GM12865 (cell line): ENCODE measurements at regions not wholly inside any gene's neighbourhood (a gene's known extent, or its start where the extent isn't known, plus 50 kb on each side); places are given as distances from the start of the nearest gene placed in this dataset.
A peak's percentile ranks its signal among the peaks of the same experiment; 100 is the strongest.

Source experiments
- DNase-seq: peaks from one replicate; pipeline ENCODE4 v3.0.0; 2010; ENCODE audit warnings: low read depth
- H3K4me3 ChIP-seq: 2 replicates; pipeline ENCODE4 v1.5.1; 2011; ENCODE audit warnings: mild to moderate bottlenecking, low read depth, low read length, control low read depth
- TF ChIP-seq, protein P1 (sequence below): IDR thresholded peaks from 2 replicates; pipeline ENCODE4 v1.5.1; 2011; ENCODE audit warnings: low read length, control low read depth, low read depth, inconsistent platforms; ENCODE audit not compliant: insufficient read depth; ENCODE audit errors: missing control alignments

GRCh38 chr6:8187209-8187608, 84.9 kb upstream of the EEF1E1 start:
- TF ChIP-seq, protein P1, sequence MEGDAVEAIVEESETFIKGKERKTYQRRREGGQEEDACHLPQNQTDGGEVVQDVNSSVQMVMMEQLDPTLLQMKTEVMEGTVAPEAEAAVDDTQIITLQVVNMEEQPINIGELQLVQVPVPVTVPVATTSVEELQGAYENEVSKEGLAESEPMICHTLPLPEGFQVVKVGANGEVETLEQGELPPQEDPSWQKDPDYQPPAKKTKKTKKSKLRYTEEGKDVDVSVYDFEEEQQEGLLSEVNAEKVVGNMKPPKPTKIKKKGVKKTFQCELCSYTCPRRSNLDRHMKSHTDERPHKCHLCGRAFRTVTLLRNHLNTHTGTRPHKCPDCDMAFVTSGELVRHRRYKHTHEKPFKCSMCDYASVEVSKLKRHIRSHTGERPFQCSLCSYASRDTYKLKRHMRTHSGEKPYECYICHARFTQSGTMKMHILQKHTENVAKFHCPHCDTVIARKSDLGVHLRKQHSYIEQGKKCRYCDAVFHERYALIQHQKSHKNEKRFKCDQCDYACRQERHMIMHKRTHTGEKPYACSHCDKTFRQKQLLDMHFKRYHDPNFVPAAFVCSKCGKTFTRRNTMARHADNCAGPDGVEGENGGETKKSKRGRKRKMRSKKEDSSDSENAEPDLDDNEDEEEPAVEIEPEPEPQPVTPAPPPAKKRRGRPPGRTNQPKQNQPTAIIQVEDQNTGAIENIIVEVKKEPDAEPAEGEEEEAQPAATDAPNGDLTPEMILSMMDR = no peak
- DNase-seq = no peak

DNA sequence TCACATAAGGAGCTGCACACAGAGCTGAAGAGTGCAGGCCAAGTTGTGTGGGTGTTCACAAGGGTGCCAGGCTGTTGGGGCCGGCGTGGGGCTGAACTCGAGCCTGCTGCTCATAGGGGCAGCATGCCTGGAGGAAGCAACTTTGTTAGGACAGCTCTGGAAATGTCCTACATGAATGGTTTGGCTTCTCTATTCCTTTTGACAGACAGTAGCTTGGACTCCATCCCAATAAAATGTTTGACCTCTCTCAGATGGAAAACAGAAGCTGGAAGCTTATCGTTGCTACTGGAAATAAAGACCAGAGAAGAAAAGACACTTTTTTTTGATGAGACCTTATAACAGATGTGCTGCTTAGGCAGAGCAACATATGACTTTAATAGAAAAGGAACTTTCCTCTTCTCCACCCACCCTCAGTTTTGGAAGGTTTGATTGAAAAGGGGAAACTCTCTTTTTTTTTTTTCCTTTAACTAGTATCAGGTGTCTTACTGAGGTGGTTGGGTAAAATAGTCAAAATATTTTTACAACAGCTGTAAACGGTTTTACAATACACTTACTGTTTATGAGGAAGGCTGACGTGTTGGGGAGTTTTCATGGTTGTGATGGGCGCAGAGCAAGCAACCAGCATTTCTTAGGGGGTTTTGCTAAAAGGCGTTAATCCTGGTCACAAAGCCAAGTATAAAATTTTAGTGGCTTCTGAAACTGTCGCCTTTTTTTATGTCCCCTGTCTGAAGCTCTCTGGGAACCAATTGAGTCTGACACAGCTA, 80.7 kb upstream of the EEF1E1 start:
- no peak overlapping the region for H3K4me3 ChIP-seq
- DNase-seq = peak; percentile 7
- TF ChIP-seq, protein P1 = no peak

More at GRCh38 chr6:8187209-8187608, 84.9 kb upstream of the EEF1E1 start:
- no peak overlapping the region for H3K4me3 ChIP-seq

- no peak for DNase-seq
- TF ChIP-seq, protein P1 = no peak
- no peak overlapping the region for H3K4me3 ChIP-seq
Observed at GRCh38 chr6:8181951-8182845, 79.8 kb upstream of the EEF1E1 start.

GRCh38 chr6:8181160-8181881, 79.0 kb upstream of the EEF1E1 start:
- TF ChIP-seq, protein P1 = no peak
- no peak for DNase-seq
- no peak overlapping the region for H3K4me3 ChIP-seq

- H3K4me3 ChIP-seq = no peak overlapping the region
- TF ChIP-seq, protein P1 = no peak
- no peak for DNase-seq
Observed at GRCh38 chr6:8180327-8181159, 78.2 kb upstream of the EEF1E1 start.

DNA sequence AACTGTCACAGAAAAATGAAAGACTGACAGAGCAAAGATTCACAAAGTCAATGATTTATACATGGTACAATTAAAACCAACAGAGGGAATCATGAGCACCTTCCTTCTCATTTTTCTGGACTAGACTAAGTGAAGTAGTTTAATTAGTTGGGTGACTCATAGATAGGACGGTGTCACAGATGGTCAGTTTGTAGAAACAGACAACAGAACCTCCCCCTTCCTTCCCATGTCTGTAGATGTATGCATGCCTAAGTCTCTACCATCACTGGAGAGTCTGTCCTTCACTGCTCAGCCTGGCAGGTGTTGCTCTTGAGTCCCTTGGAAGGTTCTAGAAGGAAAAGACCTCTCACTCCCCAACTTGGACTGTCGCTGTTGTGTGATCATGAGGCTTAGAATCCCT, 75.4 kb upstream of the EEF1E1 start:
- no peak overlapping the region for H3K4me3 ChIP-seq
- DNase-seq = no peak
- TF ChIP-seq, protein P1 = no peak
